IMR-90 (cell line): ENCODE measurements at regions not wholly inside any gene's neighbourhood (a gene's known extent, or its start where the extent isn't known, plus 50 kb on each side); places are given as distances from the start of the nearest gene placed in this dataset.

Experiments used
- POLR2A ChIP-seq: IDR thresholded peaks from 2 replicates; pipeline ENCODE4 v1.6.1; 2012; ENCODE audit warnings: mild to moderate bottlenecking, low read depth, low read length
- TF ChIP-seq, protein P1 (sequence below): conservative IDR thresholded peaks from 2 replicates; pipeline ENCODE4 v1.5.1; 2012; ENCODE audit warnings: mild to moderate bottlenecking, low read depth, low read length, improper control_type of control experiment

DNA sequence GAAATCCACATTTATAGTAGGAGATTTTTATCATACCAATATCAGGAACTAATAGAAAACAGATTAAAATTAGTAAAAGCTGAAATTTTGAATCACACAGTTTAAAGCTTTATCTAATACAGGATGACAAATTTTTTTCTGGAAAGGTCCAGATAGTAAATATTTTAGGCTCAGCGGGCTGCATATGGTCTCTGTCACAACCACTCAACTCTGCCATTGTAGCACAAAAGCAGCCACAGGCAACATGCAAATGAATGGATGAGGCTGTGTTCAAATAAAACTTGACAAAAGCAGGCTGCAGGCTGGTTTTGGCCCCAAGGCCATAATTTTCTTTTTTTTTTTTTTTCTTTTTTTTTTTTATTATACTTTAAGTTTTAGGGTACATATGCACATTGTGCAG lies 108.2 kb upstream of the CCDC90B start:
- TF ChIP-seq, protein P1, sequence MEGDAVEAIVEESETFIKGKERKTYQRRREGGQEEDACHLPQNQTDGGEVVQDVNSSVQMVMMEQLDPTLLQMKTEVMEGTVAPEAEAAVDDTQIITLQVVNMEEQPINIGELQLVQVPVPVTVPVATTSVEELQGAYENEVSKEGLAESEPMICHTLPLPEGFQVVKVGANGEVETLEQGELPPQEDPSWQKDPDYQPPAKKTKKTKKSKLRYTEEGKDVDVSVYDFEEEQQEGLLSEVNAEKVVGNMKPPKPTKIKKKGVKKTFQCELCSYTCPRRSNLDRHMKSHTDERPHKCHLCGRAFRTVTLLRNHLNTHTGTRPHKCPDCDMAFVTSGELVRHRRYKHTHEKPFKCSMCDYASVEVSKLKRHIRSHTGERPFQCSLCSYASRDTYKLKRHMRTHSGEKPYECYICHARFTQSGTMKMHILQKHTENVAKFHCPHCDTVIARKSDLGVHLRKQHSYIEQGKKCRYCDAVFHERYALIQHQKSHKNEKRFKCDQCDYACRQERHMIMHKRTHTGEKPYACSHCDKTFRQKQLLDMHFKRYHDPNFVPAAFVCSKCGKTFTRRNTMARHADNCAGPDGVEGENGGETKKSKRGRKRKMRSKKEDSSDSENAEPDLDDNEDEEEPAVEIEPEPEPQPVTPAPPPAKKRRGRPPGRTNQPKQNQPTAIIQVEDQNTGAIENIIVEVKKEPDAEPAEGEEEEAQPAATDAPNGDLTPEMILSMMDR = no peak
- TF ChIP-seq POLR2A = no peak
